ENCODE measurements at regions not wholly inside any gene's neighbourhood (a gene's known extent, or its start where the extent isn't known, plus 50 kb on each side); places are given as distances from the start of the nearest gene placed in this dataset.

- intact Hi-C loops (cut with DNase I; ENCODE audit: low total_unique reads): no loop called here
- in situ Hi-C loops (cut with MboI; ENCODE audit: low pct_ligation_motif_present in 1 of 4, low pct_unique_long_range_greater_than_20kb in 1 of 4, low sequenced_read_pairs in 3 of 4): no loop called here
- H3K4me1 ChIP-seq: no peaks in the 10 kb centered on the region
- H3K36me3 ChIP-seq: no peaks in the 10 kb centered on the region
- WGBS, 2 donors (ENCODE audit: low coverage in 1 of 2): 65 to 89% methylated on average over 3 of the region's 3 CpGs
- H3K27me3 ChIP-seq: no peaks in the 10 kb centered on the region
- H3K4me3 ChIP-seq: no peak overlapping the region
- no peak overlapping the region for H3K27ac ChIP-seq
- TF ChIP-seq POLR2AphosphoS5 (IDR thresholded peaks at IDR 0.05): no peak
- TF ChIP-seq, protein P1, sequence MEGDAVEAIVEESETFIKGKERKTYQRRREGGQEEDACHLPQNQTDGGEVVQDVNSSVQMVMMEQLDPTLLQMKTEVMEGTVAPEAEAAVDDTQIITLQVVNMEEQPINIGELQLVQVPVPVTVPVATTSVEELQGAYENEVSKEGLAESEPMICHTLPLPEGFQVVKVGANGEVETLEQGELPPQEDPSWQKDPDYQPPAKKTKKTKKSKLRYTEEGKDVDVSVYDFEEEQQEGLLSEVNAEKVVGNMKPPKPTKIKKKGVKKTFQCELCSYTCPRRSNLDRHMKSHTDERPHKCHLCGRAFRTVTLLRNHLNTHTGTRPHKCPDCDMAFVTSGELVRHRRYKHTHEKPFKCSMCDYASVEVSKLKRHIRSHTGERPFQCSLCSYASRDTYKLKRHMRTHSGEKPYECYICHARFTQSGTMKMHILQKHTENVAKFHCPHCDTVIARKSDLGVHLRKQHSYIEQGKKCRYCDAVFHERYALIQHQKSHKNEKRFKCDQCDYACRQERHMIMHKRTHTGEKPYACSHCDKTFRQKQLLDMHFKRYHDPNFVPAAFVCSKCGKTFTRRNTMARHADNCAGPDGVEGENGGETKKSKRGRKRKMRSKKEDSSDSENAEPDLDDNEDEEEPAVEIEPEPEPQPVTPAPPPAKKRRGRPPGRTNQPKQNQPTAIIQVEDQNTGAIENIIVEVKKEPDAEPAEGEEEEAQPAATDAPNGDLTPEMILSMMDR (IDR thresholded peaks at IDR 0.05): no peak
- TF ChIP-seq POLR2A (IDR thresholded peaks at IDR 0.05): no peak
- no peak for TF ChIP-seq EP300 (IDR thresholded peaks at IDR 0.05; ENCODE audit: low read depth)
- H3K9me3 ChIP-seq: no peaks in the 10 kb centered on the region
- DNase-seq: no peak
Measured at GRCh38 chr3:80554304-80554703, 786.5 kb upstream of the ROBO1 start.

DNA sequence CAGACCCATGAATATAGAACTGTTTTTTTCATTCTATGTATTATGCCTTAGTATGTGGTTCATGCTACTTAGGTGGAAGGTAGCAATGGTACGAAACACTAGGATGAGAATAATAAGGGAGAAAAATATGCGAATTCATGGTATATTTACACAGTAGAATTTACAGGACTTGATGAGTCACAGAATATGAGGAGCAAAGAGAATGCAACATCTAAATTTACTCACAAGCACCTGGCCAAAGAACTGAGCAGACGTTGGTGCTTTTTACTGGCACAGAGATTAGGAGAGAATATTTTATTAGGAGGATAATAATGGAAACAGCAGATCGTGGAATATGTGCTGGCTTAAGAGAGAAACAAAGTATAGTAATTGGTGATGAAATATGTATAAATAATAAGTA, 785.4 kb upstream of the ROBO1 start:
- Histone ChIP-seq H3K9me3 (no peaks in the 10 kb centered on the region), H3K27me3 (no peaks in the 10 kb centered on the region), H3K36me3 (no peaks in the 10 kb centered on the region), H3K4me1 (no peaks in the 10 kb centered on the region), H3K27ac (no peak overlapping the region), H3K4me3 (no peak overlapping the region)
- in situ Hi-C loops (cut with MboI; ENCODE audit: low pct_ligation_motif_present in 1 of 4, low pct_unique_long_range_greater_than_20kb in 1 of 4, low sequenced_read_pairs in 3 of 4) (no loop called here), intact Hi-C loops (cut with DNase I; ENCODE audit: low total_unique reads) (no loop called here)
- DNase-seq: no peak
- TF ChIP-seq EP300 (IDR thresholded peaks at IDR 0.05; ENCODE audit: low read depth): no peak
- TF ChIP-seq POLR2AphosphoS5 (IDR thresholded peaks at IDR 0.05): no peak
- TF ChIP-seq, protein P1 (IDR thresholded peaks at IDR 0.05): no peak
- no peak for TF ChIP-seq POLR2A (IDR thresholded peaks at IDR 0.05)
- WGBS, 2 donors (ENCODE audit: low coverage in 1 of 2): 49 to 66% methylated on average over 4 of the region's 4 CpGs

DNA sequence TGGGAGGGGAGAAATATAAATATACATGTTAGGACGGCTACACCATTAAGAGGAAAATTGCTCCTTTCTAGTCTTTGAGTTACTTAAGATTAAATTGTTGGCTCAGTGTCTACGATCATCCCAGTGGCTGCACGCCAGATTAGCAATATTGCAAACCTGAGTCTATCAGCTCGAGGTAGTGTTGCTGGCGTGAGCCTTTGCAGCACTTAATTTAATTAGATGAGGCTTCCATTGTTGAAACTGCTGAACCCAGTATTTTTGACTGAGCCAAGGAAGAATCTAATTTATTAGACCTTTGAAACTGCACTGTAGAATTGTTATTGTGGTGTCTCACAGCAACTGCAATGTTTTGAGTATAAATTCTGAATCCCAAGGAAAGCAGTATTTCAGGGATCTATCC, 782.4 kb upstream of the ROBO1 start:
- TF ChIP-seq EP300 (IDR thresholded peaks at IDR 0.05; ENCODE audit: low read depth): no peak
- TF ChIP-seq, protein P1 (IDR thresholded peaks at IDR 0.05): no peak
- no peak for TF ChIP-seq POLR2A (IDR thresholded peaks at IDR 0.05)
- no peak for TF ChIP-seq POLR2AphosphoS5 (IDR thresholded peaks at IDR 0.05)
- no peaks in the 10 kb centered on the region for H3K9me3 ChIP-seq
- 66 to 77% methylated on average over 3 to 5 of the region's 5 CpGs for WGBS, 2 donors (ENCODE audit: low coverage in 1 of 2)
- DNase-seq: no peak
- H3K4me3 ChIP-seq: no peak overlapping the region
- no peaks in the 10 kb centered on the region for H3K4me1 ChIP-seq
- H3K27me3 ChIP-seq: no peaks in the 10 kb centered on the region
- intact Hi-C loops (cut with DNase I; ENCODE audit: low total_unique reads): no loop called here
- H3K27ac ChIP-seq: no peak overlapping the region
- H3K36me3 ChIP-seq: no peaks in the 10 kb centered on the region
- in situ Hi-C loops (cut with MboI; ENCODE audit: low pct_ligation_motif_present in 1 of 4, low pct_unique_long_range_greater_than_20kb in 1 of 4, low sequenced_read_pairs in 3 of 4): no loop called here

DNA sequence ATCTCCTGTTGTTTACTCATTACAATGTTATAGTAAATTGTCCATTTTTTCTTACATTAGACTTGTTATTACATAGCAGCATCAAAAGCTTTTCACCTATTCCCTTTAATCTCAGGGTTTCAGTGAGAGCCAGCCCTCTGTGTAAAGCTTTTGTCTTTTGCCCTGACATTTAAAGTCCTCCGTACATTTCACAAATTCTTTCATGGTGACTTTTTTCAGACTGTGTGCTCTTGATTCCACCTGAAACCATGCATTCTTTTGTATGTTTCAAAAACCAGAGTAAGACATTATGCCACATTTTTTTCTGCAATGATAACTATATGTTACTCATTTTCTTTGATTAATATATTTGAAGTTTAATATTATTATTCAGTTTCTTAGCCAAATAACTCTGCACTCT, 781.4 kb upstream of the ROBO1 start:
- no peaks in the 10 kb centered on the region for H3K27me3 ChIP-seq
- WGBS, 2 donors (ENCODE audit: low coverage in 1 of 2): 86 to 87% methylated on average over 1 of the region's 1 CpG
- no peaks in the 10 kb centered on the region for H3K36me3 ChIP-seq
- no peak for DNase-seq
- no peak for TF ChIP-seq POLR2AphosphoS5 (IDR thresholded peaks at IDR 0.05)
- TF ChIP-seq, protein P1 (IDR thresholded peaks at IDR 0.05): no peak
- no peak for TF ChIP-seq POLR2A (IDR thresholded peaks at IDR 0.05)
- no peak for TF ChIP-seq EP300 (IDR thresholded peaks at IDR 0.05; ENCODE audit: low read depth)
- in situ Hi-C loops (cut with MboI; ENCODE audit: low pct_ligation_motif_present in 1 of 4, low pct_unique_long_range_greater_than_20kb in 1 of 4, low sequenced_read_pairs in 3 of 4): no loop called here
- intact Hi-C loops (cut with DNase I; ENCODE audit: low total_unique reads): no loop called here
- H3K4me3 ChIP-seq: no peak overlapping the region
- H3K9me3 ChIP-seq: no peaks in the 10 kb centered on the region
- H3K4me1 ChIP-seq: no peaks in the 10 kb centered on the region
- H3K27ac ChIP-seq: no peak overlapping the region
